ENCODE measurements at regions not wholly inside any gene's neighbourhood (a gene's known extent, or its start where the extent isn't known, plus 50 kb on each side); places are given as distances from the start of the nearest gene placed in this dataset.
"Not testable (repeated sequence)": the region's sequence is repeated elsewhere in the genome, so short reads cannot be mapped to it uniquely, and the experiment has no call there.

DNA sequence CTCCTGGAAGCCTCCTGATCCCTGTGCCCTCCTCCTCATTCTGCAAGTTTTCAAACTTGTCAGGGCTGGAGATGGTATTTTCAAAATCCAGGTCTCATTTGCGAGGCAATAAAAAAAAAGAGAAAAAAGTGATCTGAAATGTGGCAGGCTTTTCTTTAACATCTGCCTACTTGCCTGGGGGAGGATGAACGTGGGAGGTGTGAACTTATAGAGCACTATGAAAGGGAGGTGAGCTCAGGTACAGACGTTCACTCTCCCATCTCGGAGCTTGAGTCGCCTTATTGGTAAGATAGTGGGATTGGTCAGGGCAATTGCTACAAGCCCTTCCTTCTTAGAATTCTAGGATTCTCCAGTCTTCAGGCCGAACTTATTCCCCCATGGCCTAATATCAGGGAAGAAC is 104.8 kb upstream of the CADM1 start:
- no peak overlapping the region for H3K4me3 ChIP-seq (ENCODE audit: low read depth, low read length)
- in situ Hi-C loops (cut with HindIII; ENCODE audit: low sequenced_read_pairs) = no loop called here
- DNase-seq (ENCODE audit: low read depth) = no peak
- TF ChIP-seq, protein P1, sequence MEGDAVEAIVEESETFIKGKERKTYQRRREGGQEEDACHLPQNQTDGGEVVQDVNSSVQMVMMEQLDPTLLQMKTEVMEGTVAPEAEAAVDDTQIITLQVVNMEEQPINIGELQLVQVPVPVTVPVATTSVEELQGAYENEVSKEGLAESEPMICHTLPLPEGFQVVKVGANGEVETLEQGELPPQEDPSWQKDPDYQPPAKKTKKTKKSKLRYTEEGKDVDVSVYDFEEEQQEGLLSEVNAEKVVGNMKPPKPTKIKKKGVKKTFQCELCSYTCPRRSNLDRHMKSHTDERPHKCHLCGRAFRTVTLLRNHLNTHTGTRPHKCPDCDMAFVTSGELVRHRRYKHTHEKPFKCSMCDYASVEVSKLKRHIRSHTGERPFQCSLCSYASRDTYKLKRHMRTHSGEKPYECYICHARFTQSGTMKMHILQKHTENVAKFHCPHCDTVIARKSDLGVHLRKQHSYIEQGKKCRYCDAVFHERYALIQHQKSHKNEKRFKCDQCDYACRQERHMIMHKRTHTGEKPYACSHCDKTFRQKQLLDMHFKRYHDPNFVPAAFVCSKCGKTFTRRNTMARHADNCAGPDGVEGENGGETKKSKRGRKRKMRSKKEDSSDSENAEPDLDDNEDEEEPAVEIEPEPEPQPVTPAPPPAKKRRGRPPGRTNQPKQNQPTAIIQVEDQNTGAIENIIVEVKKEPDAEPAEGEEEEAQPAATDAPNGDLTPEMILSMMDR (IDR thresholded peaks at IDR 0.05; ENCODE audit: low read depth, low read length, missing control alignments) = no peak

DNA sequence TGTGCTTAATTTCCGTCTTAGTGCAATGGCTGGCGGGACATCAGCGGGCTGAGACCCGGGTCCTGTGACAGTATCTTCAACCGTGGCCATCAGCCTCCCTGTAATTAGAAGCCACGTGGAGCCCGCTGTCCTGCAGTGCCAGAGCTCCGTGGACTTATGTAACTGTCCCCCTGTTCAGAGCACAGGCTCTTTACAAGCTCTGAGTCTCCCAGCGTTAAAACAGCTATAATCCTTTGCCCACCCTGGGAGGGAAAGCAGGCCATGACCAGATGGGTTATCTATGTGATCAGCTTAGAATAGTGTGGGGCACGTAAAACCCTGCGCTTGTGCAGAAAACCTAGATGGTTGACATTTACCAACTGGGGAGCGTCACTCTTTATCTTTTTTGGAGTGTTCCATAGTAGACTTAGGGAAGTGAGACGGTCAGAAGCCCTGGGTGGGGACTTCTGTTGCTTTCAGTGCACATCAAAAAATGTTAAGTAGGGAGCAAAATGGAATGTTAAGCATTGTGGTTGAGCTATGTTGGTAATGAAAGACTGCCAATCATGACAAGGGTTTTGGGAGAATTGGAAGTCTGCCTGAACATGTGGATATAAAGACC is 103.5 kb upstream of the CADM1 start:
- H3K4me3 ChIP-seq (ENCODE audit: low read depth, low read length) = no peak overlapping the region
- DNase-seq (ENCODE audit: low read depth) = peak; percentile 49
- in situ Hi-C loops (cut with HindIII; ENCODE audit: low sequenced_read_pairs) = no loop called here
- TF ChIP-seq, protein P1 (IDR thresholded peaks at IDR 0.05; ENCODE audit: low read depth, low read length, missing control alignments) = no peak

DNA sequence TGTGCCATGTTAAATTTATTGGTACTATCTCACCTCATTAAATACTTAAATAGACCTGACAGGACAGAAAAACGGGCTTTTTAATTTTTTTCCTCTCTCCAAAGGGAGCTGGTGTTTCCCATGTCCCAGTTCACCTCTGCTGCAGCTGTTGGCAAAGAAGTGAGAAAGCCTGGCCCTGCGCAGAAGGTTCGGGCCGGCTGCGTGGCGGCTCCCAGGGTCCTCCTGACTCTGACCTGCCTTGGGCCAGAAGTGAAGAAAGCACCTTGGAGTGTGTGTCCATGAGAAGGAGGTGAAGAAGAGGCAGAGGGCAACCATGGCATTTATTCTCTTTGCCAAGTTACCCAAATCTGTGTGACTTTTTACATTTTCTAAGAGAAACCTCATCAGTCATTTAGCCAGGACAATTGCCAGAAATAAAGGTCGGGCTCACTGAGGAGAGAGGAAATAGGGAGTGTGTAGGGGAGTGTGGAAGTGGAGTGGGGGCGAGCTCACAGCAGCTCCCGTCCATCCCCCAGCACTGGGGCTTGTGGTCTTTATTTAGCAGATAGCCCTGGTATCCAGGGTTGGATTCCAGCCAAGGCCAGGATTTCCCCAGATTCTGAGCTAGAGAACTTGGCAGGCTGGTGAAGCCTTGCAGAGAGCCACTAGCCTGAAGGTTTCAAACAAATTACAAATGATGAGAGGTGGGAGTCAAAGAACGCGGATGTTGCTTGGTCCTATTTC is 102.4 kb upstream of the CADM1 start:
- DNase-seq (ENCODE audit: low read depth) = peak; percentile 69
- no peak overlapping the region for H3K4me3 ChIP-seq (ENCODE audit: low read depth, low read length)
- TF ChIP-seq, protein P1 (IDR thresholded peaks at IDR 0.05; ENCODE audit: low read depth, low read length, missing control alignments) = no peak
- in situ Hi-C loops (cut with HindIII; ENCODE audit: low sequenced_read_pairs) = no loop called here

DNA sequence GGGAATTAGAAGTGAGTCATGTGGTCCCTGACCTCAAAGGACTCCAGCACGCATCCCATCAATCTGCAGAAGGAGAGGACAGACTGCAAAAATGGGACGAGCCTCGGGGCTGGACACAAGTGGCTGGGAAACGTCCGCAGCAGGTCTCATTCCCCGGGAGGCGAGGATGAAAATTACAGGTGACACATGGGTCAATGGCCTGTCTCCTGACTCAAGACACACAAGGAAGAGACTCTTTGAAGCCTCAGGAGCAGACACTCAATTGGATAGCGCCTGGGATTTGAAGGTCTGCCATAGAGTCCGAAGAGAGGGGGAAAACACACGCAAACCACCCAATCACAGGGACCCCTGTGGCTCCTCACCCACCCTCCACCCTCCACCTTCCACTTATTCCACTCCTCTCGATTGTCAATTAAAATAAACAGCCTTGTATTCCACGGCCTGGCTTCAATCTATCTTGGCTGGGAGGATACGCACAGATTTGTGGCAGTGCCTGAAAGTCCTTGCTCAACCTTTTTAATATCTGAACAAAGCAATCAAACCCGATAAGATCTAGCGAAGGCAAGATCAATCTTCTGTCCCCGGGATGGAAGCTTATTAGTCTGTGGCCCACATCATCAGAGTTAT is 101.8 kb upstream of the CADM1 start:
- in situ Hi-C loops (cut with HindIII; ENCODE audit: low sequenced_read_pairs) = no loop called here
- H3K4me3 ChIP-seq (ENCODE audit: low read depth, low read length) = no peak overlapping the region
- DNase-seq (ENCODE audit: low read depth) = no peak
- TF ChIP-seq, protein P1 (IDR thresholded peaks at IDR 0.05; ENCODE audit: low read depth, low read length, missing control alignments) = no peak

DNA sequence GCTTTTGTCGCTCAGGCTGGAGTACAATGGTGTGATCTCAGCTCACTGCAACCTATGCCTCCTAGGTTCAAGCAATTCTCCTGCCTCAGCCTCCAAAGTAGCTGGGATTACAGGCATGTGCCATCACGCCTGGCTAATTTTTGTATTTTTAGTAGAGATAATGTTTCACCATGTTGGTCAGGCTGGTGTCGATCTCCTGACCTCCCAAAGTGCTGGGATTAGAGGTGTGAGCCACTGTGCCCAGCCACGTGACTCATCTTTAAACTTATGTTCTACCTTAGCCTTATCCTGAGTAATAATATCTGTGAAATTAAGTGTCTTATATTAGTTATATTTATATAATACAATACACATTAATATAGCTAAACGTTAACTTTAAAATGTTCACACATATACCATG is 101.2 kb upstream of the CADM1 start:
- DNase-seq (ENCODE audit: low read depth); H3K4me3 ChIP-seq (ENCODE audit: low read depth, low read length); in situ Hi-C loops (cut with HindIII; ENCODE audit: low sequenced_read_pairs): not testable (repeated sequence)

DNA sequence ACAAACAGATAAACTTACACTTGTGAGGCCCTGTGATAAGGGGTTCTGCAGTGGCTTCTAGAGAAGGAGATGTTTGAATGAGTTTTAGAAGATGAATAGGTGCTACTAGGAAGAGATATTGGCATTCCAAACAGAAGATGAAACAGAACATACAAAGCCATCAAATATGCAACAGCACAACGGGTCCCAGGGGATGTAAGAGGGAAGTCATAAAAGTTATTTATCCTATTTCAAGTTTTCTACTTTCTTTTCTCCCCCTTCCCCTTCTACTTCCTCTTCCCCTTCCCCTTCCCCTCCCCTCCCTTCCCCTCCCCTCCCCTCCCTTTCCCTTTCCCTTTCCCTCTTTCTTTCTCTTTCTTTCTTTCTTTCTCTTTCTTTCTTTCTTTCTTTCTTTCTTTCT is 94.9 kb upstream of the CADM1 start:
- in situ Hi-C loops (cut with HindIII; ENCODE audit: low sequenced_read_pairs) = no loop called here
- no peak for DNase-seq (ENCODE audit: low read depth)
- TF ChIP-seq, protein P1 (IDR thresholded peaks at IDR 0.05; ENCODE audit: low read depth, low read length, missing control alignments) = no peak
- no peak overlapping the region for H3K4me3 ChIP-seq (ENCODE audit: low read depth, low read length)
